ENCODE measurements at regions not wholly inside any gene's neighbourhood (a gene's known extent, or its start where the extent isn't known, plus 50 kb on each side); places are given as distances from the start of the nearest gene placed in this dataset.

DNA sequence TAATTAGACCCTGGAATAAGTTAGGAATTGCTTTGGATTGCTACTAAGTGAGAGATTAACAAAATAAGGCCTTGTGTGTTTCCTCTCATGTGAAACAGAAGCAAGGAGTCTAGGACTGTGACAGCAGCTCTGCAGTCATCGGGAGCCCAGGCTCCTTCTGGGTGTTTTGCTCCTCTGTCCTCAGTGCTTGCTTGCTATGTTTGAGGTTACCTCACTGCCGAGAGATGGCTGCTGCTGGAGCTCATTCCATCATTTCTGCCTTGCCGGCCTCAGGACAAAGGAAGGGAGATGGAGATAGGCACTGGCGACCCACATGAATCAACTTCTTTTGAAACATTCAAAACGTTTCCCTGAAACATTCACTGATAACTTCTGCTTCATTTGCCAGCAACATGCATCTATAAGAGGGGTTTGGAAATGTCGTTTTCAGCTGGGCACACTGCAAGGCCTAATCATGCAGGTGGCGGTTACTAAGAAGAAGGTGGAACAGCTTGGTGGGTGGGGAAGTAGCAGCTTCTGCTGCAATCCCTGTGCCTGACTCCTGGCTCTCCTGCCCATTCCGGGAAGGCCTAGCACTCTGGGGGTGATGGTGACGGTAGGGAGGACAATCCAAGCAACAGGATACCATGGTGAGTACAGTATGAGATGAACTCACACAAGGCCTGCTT lies 77.2 kb upstream of the CD180 start (continued):
- TF ChIP-seq ZBTB33 (IDR thresholded peaks at IDR 0.05; ENCODE audit: extremely low read depth, insufficient replicate concordance, low read length) = no peak
- TF ChIP-seq ZFX (IDR thresholded peaks at IDR 0.05) = no peak
- no peak for TF ChIP-seq EGR1 (IDR thresholded peaks at IDR 0.05; ENCODE audit: low read depth)
- no peak for TF ChIP-seq POLR2AphosphoS5 (IDR thresholded peaks at IDR 0.05; ENCODE audit: low read depth, low read length)
- no peak for TF ChIP-seq SIN3A (IDR thresholded peaks at IDR 0.05; ENCODE audit: low read depth)
- TF ChIP-seq CEBPB (IDR thresholded peaks at IDR 0.05; ENCODE audit: low read depth) = no peak

DNA sequence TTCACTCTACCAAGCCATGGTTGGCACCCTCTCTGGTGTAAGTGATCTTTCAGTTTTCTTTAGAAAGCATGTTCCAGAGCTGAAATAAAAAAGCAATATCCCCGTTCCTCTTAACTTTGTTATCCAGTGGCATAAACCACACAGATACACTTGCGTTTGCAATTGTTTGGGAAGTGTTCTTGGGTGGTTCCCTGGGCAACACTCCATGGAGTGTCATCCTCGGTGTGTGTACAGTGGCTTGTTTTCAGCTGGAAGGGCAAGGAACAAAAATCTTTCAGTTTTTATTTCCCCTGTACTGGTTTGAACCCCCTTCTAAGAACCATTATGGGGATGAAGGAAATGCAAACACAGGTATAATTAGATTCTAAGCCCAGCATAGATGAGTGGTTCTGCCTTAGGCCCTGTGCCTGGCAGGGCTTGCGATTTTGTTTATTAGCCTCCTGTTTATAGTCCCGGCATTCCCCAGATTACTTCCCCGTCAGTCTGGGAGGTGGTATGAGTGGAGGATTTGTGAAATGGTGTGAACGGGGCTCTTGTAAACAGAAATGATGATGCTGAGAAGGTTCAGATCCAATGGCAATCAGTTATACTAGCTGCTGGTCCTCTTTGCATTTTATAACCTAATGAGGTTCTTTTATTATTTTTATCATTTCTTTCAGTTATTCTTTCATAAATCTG lies 76.0 kb upstream of the CD180 start:
- H2AFZ ChIP-seq (ENCODE audit: low read depth, low read length, poor library complexity, severe bottlenecking) = no peak overlapping the region
- 0 out of 2 replicates have a peak, but pooled peaks cover 3% of the 10 kb centered on the region for H3K27me3 ChIP-seq (ENCODE audit: insufficient read depth, low read length)
- H4K20me1 ChIP-seq (ENCODE audit: insufficient read depth) = no peaks in the 10 kb centered on the region
- H3K79me2 ChIP-seq (ENCODE audit: insufficient read depth, low read length) = no peaks in the 10 kb centered on the region
- H3K4me2 ChIP-seq (ENCODE audit: low read length) = no peak overlapping the region
- no peaks in the 10 kb centered on the region for H3K9me3 ChIP-seq (ENCODE audit: control insufficient read depth in 1 of 2, insufficient read depth in 1 of 2, low read depth in 1 of 2, low read length in 2 of 2)
- CTCF ChIA-PET = no interaction called here
- RAD21 ChIA-PET (ENCODE audit: low non-redundant PET in 1 of 2, low total read pairs in 2 of 2, uncharacterized antibody in 2 of 2, unreplicated experiment in 2 of 2) = no interaction called here
- POLR2A ChIA-PET = no interaction called here
- no peak for DNase-seq (ENCODE audit: low read depth, low spot score)
- intact Hi-C loops (cut with micrococcal nuclease) = no loop called here
- no peaks in the 10 kb centered on the region for H3K9me2 ChIP-seq (ENCODE audit: insufficient read depth)
- H3K4me3 ChIP-seq (replicated peaks in 1 of 2; ENCODE audit: low read depth in 1 of 2, low read length in 2 of 2) = no peak overlapping the region
- H3K27ac ChIP-seq (ENCODE audit: low read depth, low read length) = no peak overlapping the region
- no peak overlapping the region for H3K9ac ChIP-seq (ENCODE audit: low read length)
- no peaks in the 10 kb centered on the region for H3K36me3 ChIP-seq (ENCODE audit: control insufficient read depth in 1 of 2, insufficient read depth in 2 of 2, low read length in 2 of 2)
- ATAC-seq = no peak
- no TSS peak for BruUV-seq (replicated peaks)
- H3K4me1 ChIP-seq (ENCODE audit: control insufficient read depth in 1 of 2, insufficient read depth in 2 of 2, low read length in 2 of 2) = no peaks in the 10 kb centered on the region
- TF ChIP-seq ZBTB33 (IDR thresholded peaks at IDR 0.05; ENCODE audit: extremely low read depth, insufficient replicate concordance, low read length) (no peak), SRF (IDR thresholded peaks at IDR 0.05; ENCODE audit: low read depth) (no peak), ELF1 (IDR thresholded peaks at IDR 0.05; ENCODE audit: borderline replicate concordance, low read depth) (no peak), MAX (IDR thresholded peaks at IDR 0.05) (no peak), SIN3A (IDR thresholded peaks at IDR 0.05; ENCODE audit: low read depth) (no peak), TCF7L2 (IDR thresholded peaks at IDR 0.05; ENCODE audit: borderline replicate concordance, extremely low read depth, insufficient read depth, insufficient read length) (no peak), EZH2 (IDR thresholded peaks at IDR 0.05) (no peak), YY1 (IDR thresholded peaks at IDR 0.05; ENCODE audit: extremely low read depth, insufficient replicate concordance, low read depth, low read length) (no peak)
- TF ChIP-seq, protein P1, sequence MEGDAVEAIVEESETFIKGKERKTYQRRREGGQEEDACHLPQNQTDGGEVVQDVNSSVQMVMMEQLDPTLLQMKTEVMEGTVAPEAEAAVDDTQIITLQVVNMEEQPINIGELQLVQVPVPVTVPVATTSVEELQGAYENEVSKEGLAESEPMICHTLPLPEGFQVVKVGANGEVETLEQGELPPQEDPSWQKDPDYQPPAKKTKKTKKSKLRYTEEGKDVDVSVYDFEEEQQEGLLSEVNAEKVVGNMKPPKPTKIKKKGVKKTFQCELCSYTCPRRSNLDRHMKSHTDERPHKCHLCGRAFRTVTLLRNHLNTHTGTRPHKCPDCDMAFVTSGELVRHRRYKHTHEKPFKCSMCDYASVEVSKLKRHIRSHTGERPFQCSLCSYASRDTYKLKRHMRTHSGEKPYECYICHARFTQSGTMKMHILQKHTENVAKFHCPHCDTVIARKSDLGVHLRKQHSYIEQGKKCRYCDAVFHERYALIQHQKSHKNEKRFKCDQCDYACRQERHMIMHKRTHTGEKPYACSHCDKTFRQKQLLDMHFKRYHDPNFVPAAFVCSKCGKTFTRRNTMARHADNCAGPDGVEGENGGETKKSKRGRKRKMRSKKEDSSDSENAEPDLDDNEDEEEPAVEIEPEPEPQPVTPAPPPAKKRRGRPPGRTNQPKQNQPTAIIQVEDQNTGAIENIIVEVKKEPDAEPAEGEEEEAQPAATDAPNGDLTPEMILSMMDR (IDR thresholded peaks at IDR 0.05 in 2 of 3, conservative IDR thresholded peaks at IDR 0.05 in 1 of 3; ENCODE audit: borderline replicate concordance in 1 of 3, insufficient read depth in 1 of 3, low read depth in 2 of 3, low read length in 2 of 3) = no peak
